HCT116 (cell line): ENCODE measurements at regions not wholly inside any gene's neighbourhood (a gene's known extent, or its start where the extent isn't known, plus 50 kb on each side); places are given as distances from the start of the nearest gene placed in this dataset.

ENCODE experiments used
- ATAC-seq: fragments of 200-7000 bp; cut with Tn5 transposase; 2 replicates; pipeline ENCODE4 v1.9.1; 2020; ENCODE audit warnings: mild to moderate bottlenecking, moderate library complexity
- BruUV-seq: library from RNA; stranded (reverse); fragments of 400-500 nt; replicated peaks from 2 replicates; lab custom pipeline; 2021; lab: Mats Ljungman, UMichigan
- CTCF ChIA-PET: fragments of 300-600 bp; sonication (Branson Sonifier 250); formaldehyde crosslinking; loops from one replicate; lab custom pipeline; 2021; ENCODE audit warnings: antibody characterized with exemption; lab: Charles Lee
- POLR2A ChIA-PET: fragments of 300-600, 350-600 bp; sonication (Branson Sonifier 250); formaldehyde crosslinking; loops from one replicate; lab custom pipeline; 2021; ENCODE audit warnings: antibody characterized with exemption; lab: Charles Lee
- RAD21 ChIA-PET, 2 experiments: fragments of 300-600 bp; sonication (Branson Sonifier 250); formaldehyde crosslinking; loops; one replicate each; lab custom pipeline; 2023; ENCODE audit warnings: low total read pairs in 2 of 2; ENCODE audit not compliant: uncharacterized antibody in 2 of 2, unreplicated experiment in 2 of 2, low non-redundant PET in 1 of 2; lab: Charles Lee
- DNase-seq: peaks from one replicate; pipeline ENCODE4 v3.0.0-alpha.2; 2010; ENCODE audit warnings: low read depth, low spot score
- H2AFZ ChIP-seq: fragments of 200-600 bp; shearing (Covaris generic), sonication (generic); 2 replicates; pipeline ENCODE4 v1.6.1; 2017; ENCODE audit warnings: low read depth, mixed run types, mixed read lengths, antibody characterized with exemption, low read length; ENCODE audit not compliant: poor library complexity, severe bottlenecking
- H3K27ac ChIP-seq: 2 replicates; pipeline ENCODE4 v1.5.1; 2012; ENCODE audit warnings: low read depth, low read length
- H3K27me3 ChIP-seq: fragments of 200-600 bp; sonication (generic); 2 replicates; pipeline ENCODE4 v1.6.1; 2016; ENCODE audit warnings: mixed run types, low read length, mixed read lengths; ENCODE audit not compliant: insufficient read depth
- H3K36me3 ChIP-seq, 2 experiments: fragments of 200-500 bp in 1 of 2; fragments of 200-600 bp in 1 of 2; sonication (Bioruptor generic) in 1 of 2; sonication (generic) in 1 of 2; 2 replicates each; pipeline versions ENCODE4 v1.5.1 to v1.6.1; 2014 to 2016; ENCODE audit warnings: low read length in 2 of 2, inconsistent platforms in 1 of 2, mixed read lengths in 1 of 2, mixed run types in 1 of 2; ENCODE audit not compliant: insufficient read depth in 2 of 2, control insufficient read depth in 1 of 2
- H3K4me1 ChIP-seq, 2 experiments: fragments of 200-600 bp in 1 of 2; sonication (generic) in 1 of 2; 2 replicates each; pipeline versions ENCODE4 v1.5.1 to v1.6.1; 2012 to 2017; ENCODE audit warnings: low read length in 2 of 2, inconsistent platforms in 1 of 2, mild to moderate bottlenecking in 1 of 2, mixed read lengths in 1 of 2, mixed run types in 1 of 2, moderate library complexity in 1 of 2; ENCODE audit not compliant: insufficient read depth in 2 of 2, control insufficient read depth in 1 of 2
- H3K4me2 ChIP-seq: fragments of 200-600 bp; sonication (generic); 2 replicates; pipeline ENCODE4 v1.6.1; 2017; ENCODE audit warnings: mixed run types, low read length, mixed read lengths
- H3K4me3 ChIP-seq, 2 experiments: fragments of 200-600 bp in 1 of 2; sonication (generic) in 1 of 2; replicated peaks in 1 of 2; 2 replicates each; pipeline ENCODE4 v1.5.1; 2011 to 2016; ENCODE audit warnings: low read length in 2 of 2, control low read depth in 1 of 2, low read depth in 1 of 2, mild to moderate bottlenecking in 1 of 2, mixed read lengths in 1 of 2, mixed run types in 1 of 2
- H3K79me2 ChIP-seq: fragments of 200-600 bp; sonication (generic); 2 replicates; pipeline ENCODE4 v1.6.1; 2017; ENCODE audit warnings: mild to moderate bottlenecking, mixed run types, low read length, moderate library complexity, mixed read lengths; ENCODE audit not compliant: insufficient read depth
- H3K9ac ChIP-seq: fragments of 200-600 bp; sonication (generic); 2 replicates; pipeline ENCODE4 v1.6.1; 2016; ENCODE audit warnings: low read length, mixed read lengths
- H3K9me2 ChIP-seq: fragments of 200-600 bp; sonication (generic), shearing (Covaris generic); 2 replicates; pipeline ENCODE4 v1.6.1; 2017; ENCODE audit warnings: mixed run types, mild to moderate bottlenecking, moderate library complexity; ENCODE audit not compliant: insufficient read depth
- H3K9me3 ChIP-seq, 2 experiments: fragments of 200-500 bp in 1 of 2; fragments of 200-600 bp in 1 of 2; sonication (Bioruptor generic) in 1 of 2; sonication (generic) in 1 of 2; 2 replicates each; pipeline ENCODE4 v1.6.1; 2014 to 2017; ENCODE audit warnings: low read length in 2 of 2, mixed read lengths in 2 of 2, inconsistent platforms in 1 of 2, low read depth in 1 of 2, mild to moderate bottlenecking in 1 of 2, mixed run types in 1 of 2, moderate library complexity in 1 of 2; ENCODE audit not compliant: control insufficient read depth in 1 of 2, insufficient read depth in 1 of 2
- H4K20me1 ChIP-seq: fragments of 200-600 bp; sonication (generic), shearing (Covaris generic); 2 replicates; pipeline ENCODE4 v1.6.1; 2017; ENCODE audit warnings: mixed run types, mild to moderate bottlenecking, moderate library complexity; ENCODE audit not compliant: insufficient read depth
- CEBPB ChIP-seq: IDR thresholded peaks from 2 replicates; pipeline ENCODE4 v1.6.1; 2012; ENCODE audit warnings: low read depth
- EGR1 ChIP-seq: IDR thresholded peaks from 2 replicates; pipeline ENCODE4 v1.6.1; 2012; ENCODE audit warnings: low read depth
- ELF1 ChIP-seq: IDR thresholded peaks from 2 replicates; pipeline ENCODE4 v1.6.1; 2012; ENCODE audit warnings: low read depth, borderline replicate concordance
- EZH2 ChIP-seq: fragments of 200-600 bp; sonication (generic); IDR thresholded peaks from 2 replicates; pipeline ENCODE4 v1.6.1; 2017; ENCODE audit warnings: antibody characterized with exemption, mixed run types
- EZH2phosphoT487 ChIP-seq: fragments of 200-600 bp; IDR thresholded peaks from 2 replicates; pipeline ENCODE4 v1.6.1; 2018; ENCODE audit warnings: antibody characterized with exemption, borderline replicate concordance
- POLR2A ChIP-seq: IDR thresholded peaks from 2 replicates; pipeline ENCODE4 v1.7.0; 2011; ENCODE audit warnings: borderline replicate concordance; ENCODE audit not compliant: insufficient read depth, insufficient read length; ENCODE audit errors: extremely low read depth
- RAD21 ChIP-seq: IDR thresholded peaks from 2 replicates; pipeline ENCODE4 v1.6.1; 2012; ENCODE audit warnings: low read depth, mild to moderate bottlenecking
- SIN3A ChIP-seq: IDR thresholded peaks from 2 replicates; pipeline ENCODE4 v1.6.1; 2012; ENCODE audit warnings: low read depth
- ZFX ChIP-seq: fragments of 450-650 bp; IDR thresholded peaks from 2 replicates; pipeline ENCODE4 v1.6.1; 2017
- ZNF274 ChIP-seq: fragments of 200-500 bp; sonication (Bioruptor generic); IDR thresholded peaks from 2 replicates; pipeline ENCODE4 v1.6.1; 2014; ENCODE audit warnings: mild to moderate bottlenecking, low read depth, low read length, inconsistent platforms
- intact Hi-C: fragments of 100-400 bp; cut with micrococcal nuclease; formaldehyde crosslinking; loops from 2 replicates; pipeline ENCODE4 v1.10.0; 2022

- intact Hi-C loops, result no loop called here
- BruUV-seq, result no TSS peak
- CTCF ChIA-PET, result no interaction called here
- TF ChIP-seq ELF1, result no peak
- no peak for TF ChIP-seq SIN3A
- no peak for TF ChIP-seq ZFX
- TF ChIP-seq POLR2A, result no peak
- TF ChIP-seq CEBPB, result no peak
- no peak for TF ChIP-seq ZNF274
- TF ChIP-seq EGR1, result no peak
- no peak for TF ChIP-seq EZH2phosphoT487
- no peaks in the 10 kb centered on the region for H3K4me1 ChIP-seq
- DNase-seq (no peak), ATAC-seq (no peak)
- no peak overlapping the region for H3K4me2 ChIP-seq
- H3K79me2 ChIP-seq, result peaks cover 11% of the 10 kb centered on the region; the same call in 1 of the 2 replicates
- no peaks in the 10 kb centered on the region for H4K20me1 ChIP-seq
- RAD21 ChIA-PET, result no interaction called here
- POLR2A ChIA-PET, result no interaction called here
- H3K27me3 ChIP-seq, result no peaks in the 10 kb centered on the region
- H3K4me3 ChIP-seq, result no peak overlapping the region
- no peak overlapping the region for H3K9ac ChIP-seq
- no peaks in the 10 kb centered on the region; a peak in 1 of 4 replicates for H3K36me3 ChIP-seq
- H2AFZ ChIP-seq, result no peak overlapping the region
- no peak overlapping the region for H3K27ac ChIP-seq
- H3K9me3 ChIP-seq, result no peaks in the 10 kb centered on the region
- no peaks in the 10 kb centered on the region for H3K9me2 ChIP-seq
Observed at GRCh38 chr2:74079522-74080341, 68.0 kb downstream of the BOLA3 start.

GRCh38 chr2:74080346-74080745, 67.4 kb downstream of the BOLA3 start:
- Histone ChIP-seq H3K27me3 (no peaks in the 10 kb centered on the region), H3K4me1 (no peaks in the 10 kb centered on the region), H2AFZ (no peak overlapping the region), H3K36me3 (peaks cover 0 to 3% of the 10 kb centered on the region in 2 experiments; a peak in 1 of 4 replicates), H3K4me2 (no peak overlapping the region), H3K9ac (no peak overlapping the region), H3K79me2 (peaks cover 11% of the 10 kb centered on the region; the same call in 1 of the 2 replicates), H3K4me3 (no peak overlapping the region), H3K9me3 (no peaks in the 10 kb centered on the region), H3K9me2 (no peaks in the 10 kb centered on the region), H3K27ac (no peak overlapping the region), H4K20me1 (no peaks in the 10 kb centered on the region)
- ChIA-PET RAD21 (no interaction called here), CTCF (no interaction called here), POLR2A (no interaction called here)
- no TSS peak for BruUV-seq
- peak; percentile 27; the same call in 1 of the 2 replicates for TF ChIP-seq RAD21
- TF ChIP-seq EZH2phosphoT487, result no peak
- no peak for TF ChIP-seq EZH2
- DNase-seq (no peak), ATAC-seq (no peak)
- intact Hi-C loops, result no loop called here
